GM19240 (cell line): ENCODE measurements at regions not wholly inside any gene's neighbourhood (a gene's known extent, or its start where the extent isn't known, plus 50 kb on each side); places are given as distances from the start of the nearest gene placed in this dataset.
"Not testable (repeated sequence)": the region's sequence is repeated elsewhere in the genome, so short reads cannot be mapped to it uniquely, and the experiment has no call there.

Experiments
- DNase-seq: peaks from one replicate; pipeline ENCODE4 v3.0.0; 2011; ENCODE audit warnings: low spot score; ENCODE audit not compliant: insufficient read length

GRCh38 chr14:47917344-47917954, 242.0 kb upstream of the MDGA2 start:
- DNase-seq = no peak

GRCh38 chr14:47901141-47901540, 225.7 kb upstream of the MDGA2 start:
- DNase-seq = not testable (repeated sequence)

GRCh38 chr14:47899685-47900084, 224.3 kb upstream of the MDGA2 start:
- no peak for DNase-seq

DNA sequence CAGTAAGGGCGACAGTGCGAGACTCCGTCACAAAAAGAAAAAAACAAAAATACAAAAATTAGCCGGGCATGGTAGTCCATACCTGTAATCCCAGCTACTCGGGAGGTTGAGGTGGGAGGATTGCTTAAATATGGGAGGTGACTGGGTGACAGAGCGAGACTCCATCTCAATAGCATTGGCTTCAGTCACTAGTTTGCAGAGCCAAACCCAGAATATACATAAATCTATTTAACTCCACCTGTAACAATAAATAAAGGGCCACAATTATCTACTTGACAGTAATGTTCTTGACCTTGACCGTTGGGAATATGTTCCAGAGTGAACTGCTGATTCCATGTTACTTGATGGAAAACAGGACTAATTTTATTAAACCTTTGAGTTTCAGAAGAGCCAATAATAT, 198.9 kb upstream of the MDGA2 start:
- no peak for DNase-seq

GRCh38 chr14:47872588-47872987, 197.2 kb upstream of the MDGA2 start:
- DNase-seq = no peak

DNA sequence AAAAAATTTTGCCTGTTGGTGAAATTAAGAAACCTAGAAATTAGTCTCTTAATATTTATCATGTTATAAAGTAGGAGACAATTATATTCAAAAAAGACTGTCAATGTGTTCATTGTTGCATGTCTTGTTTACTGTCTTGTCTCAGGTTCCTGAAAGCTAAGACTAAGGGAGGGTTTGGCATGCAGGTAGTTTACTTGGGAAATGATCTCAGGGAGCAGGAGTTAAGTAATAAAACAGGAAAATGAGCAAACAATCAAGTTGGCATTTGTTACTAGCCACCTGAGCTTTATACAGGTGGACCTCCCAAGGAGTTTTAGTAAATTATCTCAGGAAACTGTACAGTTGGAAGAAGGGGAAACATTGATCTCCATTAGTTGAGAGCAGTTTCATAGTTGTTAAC, 188.0 kb upstream of the MDGA2 start:
- DNase-seq = no peak

- DNase-seq = no peak
Observed at GRCh38 chr14:47857646-47858045, 182.2 kb upstream of the MDGA2 start.

DNA sequence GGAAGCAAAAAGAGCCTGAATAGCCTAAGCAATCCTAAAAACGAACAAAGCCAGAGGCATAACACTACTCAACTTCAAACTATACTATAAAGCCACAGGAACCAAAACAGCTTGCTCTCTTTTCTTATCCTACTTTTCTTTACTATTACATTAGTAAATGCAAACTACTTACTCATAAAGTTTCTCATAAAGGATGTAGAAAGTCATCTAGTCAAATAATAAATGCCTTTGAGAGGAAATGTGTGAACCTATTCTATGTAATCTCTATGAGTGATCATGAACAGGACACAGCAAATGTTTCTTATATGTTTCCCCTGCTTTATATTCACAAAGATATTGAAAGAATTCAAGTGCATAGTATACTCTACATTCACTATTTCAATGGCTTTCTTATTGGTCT, 176.9 kb upstream of the MDGA2 start:
- DNase-seq = no peak

DNA sequence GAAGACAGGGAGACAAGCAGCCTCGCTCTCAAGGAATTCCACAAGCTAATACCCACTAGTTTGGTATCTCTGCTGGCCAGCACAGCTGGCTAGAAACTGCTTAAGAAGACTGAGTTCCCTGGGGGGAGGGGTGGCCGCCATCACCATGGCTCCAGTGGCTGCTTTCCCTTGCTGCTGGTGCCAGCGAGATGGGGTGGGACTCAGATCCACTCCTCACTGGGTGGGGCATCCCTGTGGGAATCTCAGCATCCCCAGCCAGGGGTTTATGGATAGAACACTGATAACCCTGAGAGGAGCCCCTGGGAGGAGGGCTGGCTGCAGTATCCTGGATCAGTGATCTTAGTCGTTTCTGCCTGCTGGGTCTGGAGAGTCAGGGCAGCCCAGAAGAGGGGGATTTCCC, 170.6 kb upstream of the MDGA2 start:
- no peak for DNase-seq

DNA sequence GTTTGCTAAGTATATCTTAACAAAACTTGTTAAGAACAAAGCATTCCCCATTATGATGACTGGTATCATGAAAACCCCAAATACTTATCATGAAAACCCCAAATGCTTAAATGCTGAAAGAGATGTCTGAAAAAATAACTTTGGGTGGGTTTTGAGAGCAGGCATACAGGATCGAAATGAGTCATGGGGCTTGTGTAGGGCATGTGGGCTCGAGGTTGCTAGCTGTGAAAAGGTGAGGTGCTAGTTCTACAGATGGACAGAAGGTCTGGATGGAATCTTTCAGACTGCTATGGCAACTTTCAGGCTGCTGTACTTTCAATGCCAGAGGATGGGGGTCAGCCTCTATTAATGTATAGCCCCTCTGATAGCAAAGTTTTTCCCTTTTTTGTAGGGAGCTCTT, 167.8 kb upstream of the MDGA2 start:
- no peak for DNase-seq

GRCh38 chr14:47833011-47833410, 157.6 kb upstream of the MDGA2 start:
- no peak for DNase-seq

GRCh38 chr14:47826809-47827208, 151.4 kb upstream of the MDGA2 start:
- DNase-seq = no peak

GRCh38 chr14:47822326-47822725, 146.9 kb upstream of the MDGA2 start:
- DNase-seq = no peak

DNA sequence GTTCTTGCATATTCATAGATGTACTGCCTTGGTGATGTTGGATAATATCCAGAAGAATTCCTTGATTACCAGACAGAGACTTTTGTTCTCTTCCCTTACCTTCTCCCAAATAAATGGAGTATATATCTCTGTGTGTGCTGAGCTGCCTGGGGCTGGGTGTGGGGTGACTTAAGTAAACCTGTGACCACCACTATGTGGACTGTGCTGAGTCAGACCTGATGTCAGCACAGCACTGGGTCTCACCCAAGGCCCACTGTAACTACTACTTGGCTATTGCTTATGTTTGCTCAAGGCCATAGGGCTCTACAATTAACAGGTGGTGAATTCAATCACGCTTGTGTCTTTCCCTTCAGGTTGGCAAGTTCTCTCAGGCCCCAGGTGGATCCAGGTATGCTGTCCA, 145.7 kb upstream of the MDGA2 start:
- DNase-seq = no peak

GRCh38 chr14:47790477-47790876, 115.1 kb upstream of the MDGA2 start:
- no peak for DNase-seq

- no peak for DNase-seq
Observed at GRCh38 chr14:47785058-47785457, 109.7 kb upstream of the MDGA2 start.

GRCh38 chr14:47778631-47779030, 103.2 kb upstream of the MDGA2 start:
- no peak for DNase-seq

DNA sequence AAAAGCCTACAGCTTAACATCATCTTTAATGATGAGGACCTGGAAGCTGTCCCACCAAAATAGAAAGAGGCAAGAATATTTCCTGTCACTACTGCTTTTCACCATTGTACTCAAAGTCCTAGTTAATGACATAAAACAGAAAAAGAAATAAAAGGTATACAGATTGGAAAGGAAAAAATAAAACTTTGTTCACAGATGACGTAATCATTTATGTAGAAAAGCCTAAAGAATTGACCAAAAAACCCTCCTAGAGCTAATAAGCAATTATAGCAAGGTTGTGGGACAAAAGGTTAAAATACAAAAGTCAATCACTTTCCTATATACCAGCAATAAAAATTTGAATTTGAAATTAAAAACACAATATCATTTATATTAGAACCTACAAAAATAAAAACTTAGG, 97.2 kb upstream of the MDGA2 start:
- DNase-seq = no peak

DNA sequence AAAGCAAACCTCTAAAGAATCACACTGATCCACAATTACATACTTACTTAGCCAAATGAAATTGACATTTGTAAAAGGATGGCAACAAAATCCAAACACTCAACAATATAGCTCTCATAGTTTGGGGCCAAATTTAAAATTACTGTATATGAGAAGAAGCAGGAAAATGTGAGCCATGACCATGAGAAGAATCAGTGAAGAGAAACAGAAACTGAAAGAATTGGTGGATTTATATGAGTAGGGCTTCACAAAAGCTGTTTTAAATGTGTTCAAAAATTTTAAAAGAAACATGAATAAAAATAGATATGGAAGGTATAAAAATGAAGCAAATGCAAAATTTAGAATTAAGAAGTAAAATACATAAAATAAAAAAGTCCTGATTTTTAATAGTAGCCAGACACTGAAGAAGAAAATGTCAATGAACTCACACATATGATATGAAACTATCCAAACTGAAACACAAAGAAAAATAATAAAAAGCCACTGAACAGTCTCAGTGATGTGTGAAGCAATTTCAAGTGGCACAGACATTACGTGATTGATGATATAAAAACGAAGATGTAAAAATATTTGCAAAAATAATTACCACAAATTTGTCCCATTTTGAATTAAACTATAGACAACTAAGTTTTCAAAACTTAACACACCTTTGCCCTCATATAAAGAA, 87.9 kb upstream of the MDGA2 start:
- no peak for DNase-seq

- no peak for DNase-seq
Observed at GRCh38 chr14:47746986-47747385, 71.6 kb upstream of the MDGA2 start.

GRCh38 chr14:47744155-47744554, 68.8 kb upstream of the MDGA2 start:
- DNase-seq = no peak

GRCh38 chr14:47739541-47739940, 64.1 kb upstream of the MDGA2 start:
- no peak for DNase-seq

DNA sequence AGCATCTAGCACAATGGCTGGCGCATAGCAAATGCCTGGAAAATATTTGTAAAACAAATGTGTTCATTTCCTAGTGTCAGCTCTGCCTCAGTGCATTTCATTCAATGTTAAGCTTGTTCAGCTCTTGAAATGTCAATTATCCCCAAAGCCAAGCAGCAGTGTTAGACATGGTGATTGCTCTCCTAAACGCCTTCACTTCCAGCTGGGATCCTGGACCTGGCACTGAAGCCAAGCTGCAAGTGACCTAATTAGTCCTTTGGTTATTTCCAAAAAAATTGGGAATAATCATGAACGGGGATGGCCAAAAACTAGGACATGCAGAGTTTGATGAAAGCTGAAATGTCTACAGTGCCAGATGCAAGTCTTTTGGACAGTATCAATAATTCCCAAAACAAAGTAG, 54.9 kb upstream of the MDGA2 start:
- DNase-seq = no peak
